A673 (cell line): ENCODE measurements at regions not wholly inside any gene's neighbourhood (a gene's known extent, or its start where the extent isn't known, plus 50 kb on each side); places are given as distances from the start of the nearest gene placed in this dataset.

Experiments
- BruUV-seq: library from RNA; stranded (reverse); fragments of 400-500 nt; replicated peaks from 2 replicates; lab custom pipeline; 2021; lab: Mats Ljungman, UMichigan
- CTCF ChIA-PET: fragments of 300-600 bp; sonication (Branson Sonifier 250); formaldehyde crosslinking; loops from one replicate; lab custom pipeline; 2022; ENCODE audit warnings: antibody characterized with exemption; lab: Charles Lee
- POLR2A ChIA-PET: fragments of 300-600 bp; sonication (Branson Sonifier 250); formaldehyde crosslinking; loops from one replicate; lab custom pipeline; 2022; ENCODE audit warnings: antibody characterized with exemption; ENCODE audit not compliant: low non-redundant PET; lab: Charles Lee
- DNase-seq: peaks from one replicate; pipeline ENCODE4 v3.0.0-alpha.2; 2015; ENCODE audit warnings: low spot score
- H3K27ac ChIP-seq: fragments of 200-600 bp; sonication (generic); 2 replicates; pipeline ENCODE4 v1.5.1; 2016; ENCODE audit warnings: mixed run types, low read depth, mild to moderate bottlenecking, mixed read lengths, antibody characterized with exemption, low read length; ENCODE audit not compliant: poor library complexity, severe bottlenecking
- H3K27me3 ChIP-seq: fragments of 200-600 bp; sonication (generic); replicated peaks from 2 replicates; pipeline ENCODE4 v1.6.1; 2017; ENCODE audit warnings: mixed run types, low read depth, mild to moderate bottlenecking, mixed read lengths, antibody characterized with exemption, low read length; ENCODE audit not compliant: insufficient read depth, poor library complexity
- H3K36me3 ChIP-seq: fragments of 200-600 bp; sonication (generic); 2 replicates; pipeline ENCODE4 v1.6.1; 2016; ENCODE audit warnings: mixed run types, mild to moderate bottlenecking, mixed read lengths, antibody characterized with exemption, low read length; ENCODE audit not compliant: insufficient read depth, poor library complexity, severe bottlenecking
- H3K4me1 ChIP-seq: fragments of 200-600 bp; sonication (generic); 2 replicates; pipeline ENCODE4 v1.6.1; 2017; ENCODE audit warnings: mixed run types, mild to moderate bottlenecking, mixed read lengths, antibody characterized with exemption, low read length; ENCODE audit not compliant: insufficient read depth, poor library complexity, severe bottlenecking
- H3K4me3 ChIP-seq: fragments of 200-600 bp; sonication (generic); 2 replicates; pipeline ENCODE4 v1.5.1; 2016; ENCODE audit warnings: low read depth, mixed run types, mild to moderate bottlenecking, mixed read lengths, low read length; ENCODE audit not compliant: poor library complexity, severe bottlenecking
- H3K9me3 ChIP-seq: fragments of 200-600 bp; sonication (generic); 2 replicates; pipeline ENCODE4 v1.6.1; 2016; ENCODE audit warnings: mixed run types, low read depth, mild to moderate bottlenecking, mixed read lengths, antibody characterized with exemption, low read length; ENCODE audit not compliant: poor library complexity, severe bottlenecking
- EZH2 ChIP-seq: fragments of 200-600 bp; sonication (generic); IDR thresholded peaks from 2 replicates; pipeline ENCODE4 v1.6.1; 2017; ENCODE audit warnings: borderline replicate concordance, low read depth, mild to moderate bottlenecking, mixed read lengths, antibody characterized with exemption, low read length; ENCODE audit not compliant: poor library complexity, severe bottlenecking
- intact Hi-C: fragments of 100-400 bp; cut with micrococcal nuclease; formaldehyde crosslinking; loops from one replicate; pipeline ENCODE4 v1.10.0; 2022; ENCODE audit not compliant: unreplicated experiment
- TF ChIP-seq, protein P1 (sequence below): fragments of 300-800, 200-600 bp; sonication (generic); conservative IDR thresholded peaks from 2 replicates; pipeline ENCODE4 v1.5.1; 2017; ENCODE audit warnings: low read depth, mild to moderate bottlenecking, antibody characterized with exemption, low read length, moderate library complexity, mixed read lengths

GRCh38 chr21:19522381-19522780, 1118.8 kb upstream of the TMPRSS15 start:
- intact Hi-C loops = no loop called here
- H3K4me1 ChIP-seq = no peaks in the 10 kb centered on the region
- ChIA-PET POLR2A (no interaction called here), CTCF (no interaction called here)
- H3K9me3 ChIP-seq = peaks cover 34% of the 10 kb centered on the region
- no peak overlapping the region for H3K27ac ChIP-seq
- TF ChIP-seq, protein P1, sequence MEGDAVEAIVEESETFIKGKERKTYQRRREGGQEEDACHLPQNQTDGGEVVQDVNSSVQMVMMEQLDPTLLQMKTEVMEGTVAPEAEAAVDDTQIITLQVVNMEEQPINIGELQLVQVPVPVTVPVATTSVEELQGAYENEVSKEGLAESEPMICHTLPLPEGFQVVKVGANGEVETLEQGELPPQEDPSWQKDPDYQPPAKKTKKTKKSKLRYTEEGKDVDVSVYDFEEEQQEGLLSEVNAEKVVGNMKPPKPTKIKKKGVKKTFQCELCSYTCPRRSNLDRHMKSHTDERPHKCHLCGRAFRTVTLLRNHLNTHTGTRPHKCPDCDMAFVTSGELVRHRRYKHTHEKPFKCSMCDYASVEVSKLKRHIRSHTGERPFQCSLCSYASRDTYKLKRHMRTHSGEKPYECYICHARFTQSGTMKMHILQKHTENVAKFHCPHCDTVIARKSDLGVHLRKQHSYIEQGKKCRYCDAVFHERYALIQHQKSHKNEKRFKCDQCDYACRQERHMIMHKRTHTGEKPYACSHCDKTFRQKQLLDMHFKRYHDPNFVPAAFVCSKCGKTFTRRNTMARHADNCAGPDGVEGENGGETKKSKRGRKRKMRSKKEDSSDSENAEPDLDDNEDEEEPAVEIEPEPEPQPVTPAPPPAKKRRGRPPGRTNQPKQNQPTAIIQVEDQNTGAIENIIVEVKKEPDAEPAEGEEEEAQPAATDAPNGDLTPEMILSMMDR = no peak
- TF ChIP-seq EZH2 = no peak
- H3K27me3 ChIP-seq = no peaks in the 10 kb centered on the region
- H3K36me3 ChIP-seq = no peaks in the 10 kb centered on the region
- no peak overlapping the region for H3K4me3 ChIP-seq
- no TSS peak for BruUV-seq
- DNase-seq = no peak

- ChIA-PET CTCF (no interaction called here), POLR2A (no interaction called here)
- no peaks in the 10 kb centered on the region for H3K27me3 ChIP-seq
- no TSS peak for BruUV-seq
- intact Hi-C loops = no loop called here
- H3K27ac ChIP-seq = no peak overlapping the region
- peaks cover 35% of the 10 kb centered on the region for H3K9me3 ChIP-seq
- no peaks in the 10 kb centered on the region for H3K4me1 ChIP-seq
- TF ChIP-seq EZH2 = no peak
- no peak for DNase-seq
- H3K4me3 ChIP-seq = no peak overlapping the region
- H3K36me3 ChIP-seq = no peaks in the 10 kb centered on the region
These were observed 1119.5 kb upstream of the TMPRSS15 start for GRCh38 chr21:19523061-19523460.

GRCh38 chr21:19523746-19524145, 1120.2 kb upstream of the TMPRSS15 start:
- ChIA-PET CTCF (no interaction called here), POLR2A (no interaction called here)
- intact Hi-C loops = no loop called here
- BruUV-seq = no TSS peak
- Histone ChIP-seq H3K4me1 (no peaks in the 10 kb centered on the region), H3K27ac (no peak overlapping the region), H3K27me3 (no peaks in the 10 kb centered on the region), H3K9me3 (peaks cover 31% of the 10 kb centered on the region), H3K36me3 (no peaks in the 10 kb centered on the region), H3K4me3 (no peak overlapping the region)
- TF ChIP-seq, protein P1 = no peak
- no peak for TF ChIP-seq EZH2
- DNase-seq = no peak

- Histone ChIP-seq H3K36me3 (no peaks in the 10 kb centered on the region), H3K27ac (no peak overlapping the region), H3K4me1 (no peaks in the 10 kb centered on the region), H3K27me3 (no peaks in the 10 kb centered on the region), H3K4me3 (no peak overlapping the region), H3K9me3 (peaks cover 15% of the 10 kb centered on the region)
- ChIA-PET POLR2A (no interaction called here), CTCF (no interaction called here)
- intact Hi-C loops = no loop called here
- no peak for DNase-seq
- TF ChIP-seq, protein P1 = no peak
- TF ChIP-seq EZH2 = no peak
- no TSS peak for BruUV-seq
These were observed 1125.4 kb upstream of the TMPRSS15 start for GRCh38 chr21:19529031-19529430.
